ENCODE measurements at regions not wholly inside any gene's neighbourhood (a gene's known extent, or its start where the extent isn't known, plus 50 kb on each side); places are given as distances from the start of the nearest gene placed in this dataset.

DNA sequence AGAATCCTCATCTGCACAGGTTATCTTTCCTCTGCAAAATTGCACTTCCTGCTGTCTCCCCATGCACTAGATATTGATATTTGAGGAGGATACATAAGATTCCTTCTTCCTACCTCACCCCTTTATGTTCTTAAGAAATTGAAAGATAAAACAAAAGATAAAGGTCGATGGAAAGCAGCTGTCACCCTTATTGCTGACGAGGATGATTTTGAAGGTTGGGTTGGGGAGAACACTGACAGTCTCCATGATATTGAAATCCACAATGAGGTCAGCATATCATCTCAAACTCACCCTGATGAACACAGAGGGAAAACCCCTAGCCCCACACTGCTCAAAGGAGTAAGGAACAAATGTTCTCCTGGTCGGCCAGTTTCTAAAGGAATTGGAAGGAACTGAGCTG is 110.6 kb upstream of the FUT9 start:
- Mint-ChIP-seq H3K27ac (no peak overlapping the region), H3K9me3 (peaks cover 0 to 4% of the 10 kb centered on the region in 2 donors), H3K36me3 (no peaks in the 10 kb centered on the region)
- DNase-seq (ENCODE audit: low spot score in 2 of 2) (no peak), ATAC-seq (no peak)

DNA sequence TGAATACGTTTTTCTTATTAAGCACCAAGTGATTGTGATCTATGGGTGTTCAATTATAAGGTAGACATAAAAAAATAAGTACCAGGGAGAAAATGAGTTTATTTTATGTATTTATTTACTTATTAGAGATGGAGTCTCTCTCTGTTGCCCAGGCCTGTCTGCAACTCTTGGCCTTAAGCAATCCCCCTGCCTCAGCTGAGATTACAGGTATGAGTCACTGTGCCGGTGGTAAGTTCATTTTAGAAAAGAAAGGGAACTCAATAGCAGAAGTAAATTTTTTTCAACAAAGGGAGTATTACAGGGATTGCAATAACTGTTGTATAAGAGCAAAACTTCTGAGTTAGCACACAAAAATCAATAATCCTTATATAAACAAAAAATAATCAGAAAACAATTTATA is 98.7 kb upstream of the FUT9 start:
- Mint-ChIP-seq H3K9me3 (no peaks in the 10 kb centered on the region), H3K36me3 (no peaks in the 10 kb centered on the region), H3K27ac (no peak overlapping the region)
- no peak for ATAC-seq
- no peak for DNase-seq (ENCODE audit: low spot score in 2 of 2)

DNA sequence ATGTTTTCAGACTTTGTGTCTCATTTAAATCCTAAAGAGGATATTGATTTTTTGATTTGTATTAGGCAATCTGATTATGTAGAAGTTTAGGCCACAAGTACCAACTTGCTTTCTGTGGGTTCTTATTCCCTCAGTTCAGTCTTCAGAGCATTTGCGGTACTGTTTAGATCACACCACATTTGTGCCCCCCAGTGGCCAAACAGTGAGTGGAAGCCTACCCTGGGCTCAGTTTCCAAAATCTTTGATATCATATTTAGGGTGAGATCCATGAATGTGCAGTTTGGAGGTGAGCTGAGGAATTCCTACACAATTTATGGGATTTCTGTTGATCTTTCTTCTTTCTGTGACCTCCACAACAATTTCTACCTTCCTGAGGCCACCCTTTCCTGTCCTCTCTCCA is 92.3 kb upstream of the FUT9 start:
- no peak for DNase-seq (ENCODE audit: low spot score in 2 of 2)
- Mint-ChIP-seq H3K36me3 (no peaks in the 10 kb centered on the region), H3K9me3 (no peaks in the 10 kb centered on the region), H3K27ac (no peak overlapping the region)
- ATAC-seq = no peak

DNA sequence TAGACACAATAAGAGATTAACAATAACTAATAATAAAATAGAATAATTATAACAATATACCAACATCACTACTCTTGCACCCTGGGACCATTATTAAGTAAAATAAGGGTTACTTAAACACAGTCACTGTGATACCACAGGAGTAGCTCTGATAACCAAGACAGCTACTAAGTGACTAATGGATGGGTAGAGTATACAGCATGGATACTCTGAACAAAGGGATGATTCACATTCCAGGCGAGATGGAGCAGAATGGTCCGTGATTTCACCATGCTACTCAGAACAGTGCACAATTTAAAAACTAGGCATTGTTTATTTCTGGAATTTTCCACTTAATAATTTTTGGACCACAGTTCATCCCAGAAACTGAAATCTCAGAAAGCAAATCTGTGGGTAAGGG is 80.0 kb upstream of the FUT9 start:
- no peak overlapping the region for H3K27ac Mint-ChIP-seq
- no peaks in the 10 kb centered on the region for H3K9me3 Mint-ChIP-seq

DNA sequence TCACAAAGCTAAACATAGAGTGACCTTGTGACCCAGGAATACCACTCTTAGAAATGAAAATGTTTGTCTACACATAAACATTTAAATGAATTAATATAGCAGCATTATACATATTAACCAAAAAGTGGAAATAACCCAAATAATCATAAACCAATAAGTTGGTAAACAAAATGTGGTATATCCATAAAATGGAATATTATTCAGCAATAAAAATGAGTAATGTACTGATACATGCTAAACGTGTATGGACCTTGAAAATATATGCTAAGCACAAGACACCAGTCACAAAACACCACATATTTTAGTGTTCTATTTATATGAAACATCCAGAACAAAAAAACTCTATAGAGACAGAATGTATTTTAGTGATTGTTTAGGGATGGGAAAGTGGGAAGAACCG is 68.9 kb upstream of the FUT9 start:
- peaks cover 8 to 14% of the 10 kb centered on the region in 2 donors for H3K9me3 Mint-ChIP-seq
- DNase-seq (ENCODE audit: low spot score in 2 of 2) (no peak), ATAC-seq (no peak)
- H3K27ac Mint-ChIP-seq = no peak overlapping the region
- H3K36me3 Mint-ChIP-seq = no peaks in the 10 kb centered on the region

More for the DNA sequence above, 80.0 kb upstream of the FUT9 start:
- DNase-seq (ENCODE audit: low spot score in 2 of 2) (no peak), ATAC-seq (no peak)
- no peaks in the 10 kb centered on the region for H3K36me3 Mint-ChIP-seq

DNA sequence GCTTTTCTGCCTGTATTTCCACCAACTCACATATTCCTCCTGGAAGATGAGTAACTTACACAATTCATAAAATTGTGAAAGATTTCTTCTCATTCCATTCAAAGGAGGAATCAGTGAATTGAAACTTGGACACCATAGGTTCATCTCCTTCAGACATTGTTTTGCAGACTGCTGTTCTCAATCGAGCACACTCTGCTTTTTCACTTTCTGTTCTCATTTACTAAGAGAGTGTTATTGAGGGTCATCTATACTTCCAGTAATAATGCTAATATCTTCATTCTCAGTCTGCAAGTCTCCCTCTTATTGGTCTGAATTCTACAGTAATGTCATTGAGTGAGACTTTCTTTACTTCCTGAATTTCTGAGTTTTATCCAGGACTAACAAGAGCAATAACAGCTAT is 67.5 kb upstream of the FUT9 start:
- no peak for DNase-seq (ENCODE audit: low spot score in 2 of 2)
- H3K36me3 Mint-ChIP-seq = no peaks in the 10 kb centered on the region
- H3K9me3 Mint-ChIP-seq = peaks cover 4 to 14% of the 10 kb centered on the region in 2 donors
- no peak for ATAC-seq
- no peak overlapping the region for H3K27ac Mint-ChIP-seq

DNA sequence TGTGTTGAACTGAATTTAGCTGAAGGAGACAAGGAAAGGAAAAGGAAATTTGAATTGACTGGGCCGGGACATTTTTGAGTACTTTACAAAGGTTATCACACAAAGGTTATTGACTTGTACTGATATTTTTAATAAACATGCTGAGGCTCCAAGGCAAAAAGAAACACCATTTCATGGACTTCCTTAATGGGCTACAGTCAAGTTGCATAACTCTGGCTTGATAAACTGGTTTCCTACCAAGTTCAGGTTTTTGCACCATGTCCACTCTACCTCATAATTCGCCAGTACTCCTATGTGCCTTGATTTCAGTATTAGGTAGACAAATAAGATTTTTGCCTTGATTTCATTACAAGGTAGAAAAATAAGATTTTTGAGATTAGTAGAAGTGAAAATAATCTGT is 65.8 kb upstream of the FUT9 start:
- no peaks in the 10 kb centered on the region for H3K36me3 Mint-ChIP-seq
- ATAC-seq = no peak
- H3K9me3 Mint-ChIP-seq = peaks cover 4 to 13% of the 10 kb centered on the region in 2 donors
- no peak for DNase-seq (ENCODE audit: low spot score in 2 of 2)
- no peak overlapping the region for H3K27ac Mint-ChIP-seq

DNA sequence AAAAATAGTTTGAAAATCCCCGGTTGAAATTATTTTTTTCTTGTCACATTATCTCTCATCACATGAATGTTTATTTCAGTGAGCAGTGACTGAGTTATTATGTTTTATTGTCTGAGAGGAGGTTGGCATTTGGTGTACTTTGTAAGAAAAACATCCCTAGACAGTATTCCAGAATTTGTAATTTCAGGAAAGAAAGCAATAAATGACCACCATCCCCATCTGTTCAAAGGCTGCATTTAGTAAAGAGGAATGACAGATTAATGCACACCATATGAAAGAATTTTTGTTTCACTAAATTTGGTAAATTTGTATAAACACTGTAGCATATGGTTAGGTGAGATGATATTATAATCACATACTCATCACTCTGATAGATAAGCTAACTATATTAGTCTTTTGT is 57.1 kb upstream of the FUT9 start:
- H3K9me3 Mint-ChIP-seq = peaks cover 0 to under 1% of the 10 kb centered on the region in 2 donors
- no peak overlapping the region for H3K27ac Mint-ChIP-seq

DNA sequence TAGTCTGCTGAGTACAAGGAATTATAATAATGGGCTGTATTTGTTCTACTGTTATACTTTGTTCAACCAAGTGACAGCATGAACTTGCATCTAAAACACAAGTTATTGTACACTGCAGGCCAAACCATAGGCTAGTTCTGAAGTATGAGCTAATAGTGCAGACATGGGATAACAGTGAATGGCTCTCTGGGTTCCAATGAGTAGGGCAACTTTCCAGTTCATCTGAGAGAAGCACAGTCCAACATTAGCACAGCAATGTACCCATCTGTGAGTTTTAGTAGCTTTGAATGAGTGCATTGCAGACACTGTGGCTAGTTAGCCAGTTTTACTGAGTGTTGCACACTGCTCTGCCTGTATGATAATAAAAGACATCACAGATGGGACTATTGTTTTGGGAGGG is 56.5 kb upstream of the FUT9 start:
- H3K27ac Mint-ChIP-seq = no peak overlapping the region
- H3K36me3 Mint-ChIP-seq = no peaks in the 10 kb centered on the region
- no peak for DNase-seq (ENCODE audit: low spot score in 2 of 2)
- no peak for ATAC-seq
- peaks cover 0 to 3% of the 10 kb centered on the region in 2 donors for H3K9me3 Mint-ChIP-seq

More for the DNA sequence above, 57.1 kb upstream of the FUT9 start:
- DNase-seq (ENCODE audit: low spot score in 2 of 2) (no peak), ATAC-seq (no peak)
- H3K36me3 Mint-ChIP-seq = no peaks in the 10 kb centered on the region
